ENCODE measurements at regions not wholly inside any gene's neighbourhood (a gene's known extent, or its start where the extent isn't known, plus 50 kb on each side); places are given as distances from the start of the nearest gene placed in this dataset.

DNA sequence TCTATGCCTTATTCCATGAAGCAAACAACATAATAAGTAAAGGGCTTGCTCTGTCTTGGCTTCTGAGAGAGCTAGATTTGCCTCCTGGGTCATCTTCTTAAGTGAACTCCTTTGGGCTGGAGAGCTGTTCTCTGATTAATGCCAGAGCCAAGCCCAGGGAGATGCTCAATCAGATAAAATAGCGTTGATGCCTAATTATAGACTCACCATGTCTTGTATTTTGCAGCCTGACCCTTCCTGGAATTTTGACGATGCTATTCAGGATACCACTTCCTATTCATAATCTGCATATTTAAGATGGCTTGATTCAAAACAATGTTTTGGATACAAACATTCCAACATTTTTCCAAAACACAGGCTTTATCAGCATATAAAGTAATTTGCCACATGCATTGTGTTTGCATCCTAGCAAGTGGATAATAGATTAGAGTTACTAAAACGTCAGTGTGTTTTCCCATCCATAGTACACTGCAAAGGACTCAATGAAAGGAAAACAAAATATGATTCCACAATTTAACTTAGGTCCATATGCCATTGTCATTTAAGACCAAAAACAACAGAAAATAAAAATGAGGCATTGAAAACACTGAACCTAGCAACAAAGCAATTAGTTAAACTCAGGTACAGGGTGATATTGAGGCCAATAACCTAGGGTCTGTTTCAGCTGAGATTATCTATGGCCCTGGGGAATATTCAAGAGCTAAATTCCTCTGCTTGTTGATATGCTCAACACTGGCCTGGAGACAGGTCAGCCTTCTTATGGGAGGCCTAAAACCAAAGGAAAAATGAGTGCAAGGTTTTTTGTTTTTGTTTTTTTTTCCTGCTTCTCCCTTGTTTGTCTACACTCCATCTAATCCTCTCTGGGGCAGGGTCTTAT lies 184.2 kb upstream of the FOXN3 start:
- no peak for FAIRE-seq

- FAIRE-seq = no peak
These were observed 183.0 kb upstream of the FOXN3 start for GRCh38 chr14:89600029-89600428.

- FAIRE-seq = no peak
These were observed 181.6 kb upstream of the FOXN3 start for GRCh38 chr14:89598548-89599186.

DNA sequence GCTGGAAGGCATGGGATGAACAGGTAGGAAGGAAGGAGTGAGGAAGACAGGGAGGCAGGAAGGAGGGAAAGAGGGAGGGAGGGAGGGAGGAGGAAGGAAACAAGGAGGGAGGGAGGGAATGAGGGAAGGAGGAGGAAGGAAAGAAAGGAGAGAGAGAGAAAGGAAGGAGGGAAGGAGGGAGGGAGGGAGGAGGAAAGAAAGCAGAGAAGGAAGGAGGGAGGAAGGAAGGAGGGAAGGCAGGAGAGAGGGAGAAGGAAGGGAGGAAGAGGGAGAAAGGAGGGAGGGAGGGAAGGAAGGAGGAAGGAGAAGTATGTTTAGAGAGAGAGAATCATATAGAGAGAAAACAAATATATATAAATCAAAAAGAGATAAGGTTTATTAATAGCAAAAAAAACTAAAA lies 175.9 kb upstream of the FOXN3 start:
- FAIRE-seq = no peak

- FAIRE-seq = no peak
These were observed 172.5 kb upstream of the FOXN3 start for GRCh38 chr14:89589400-89590118.

- no peak for FAIRE-seq
These were observed 171.8 kb upstream of the FOXN3 start for GRCh38 chr14:89588840-89589296.

GRCh38 chr14:89588016-89588415 lies 171.0 kb upstream of the FOXN3 start:
- FAIRE-seq = no peak

DNA sequence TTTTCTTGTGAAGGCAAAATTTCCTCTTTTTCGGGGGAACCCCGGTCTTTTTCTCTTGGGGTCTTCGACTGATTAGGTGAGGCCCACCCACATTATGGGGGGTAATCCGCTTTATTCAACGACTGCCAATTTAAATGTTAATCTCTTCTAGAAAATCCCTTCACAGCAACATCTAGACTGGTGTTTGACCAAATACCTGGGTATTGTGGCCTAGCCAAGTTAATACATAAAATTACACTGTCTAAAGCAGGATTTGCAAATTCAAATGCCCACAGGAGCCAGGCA lies 170.0 kb upstream of the FOXN3 start:
- no peak for FAIRE-seq

DNA sequence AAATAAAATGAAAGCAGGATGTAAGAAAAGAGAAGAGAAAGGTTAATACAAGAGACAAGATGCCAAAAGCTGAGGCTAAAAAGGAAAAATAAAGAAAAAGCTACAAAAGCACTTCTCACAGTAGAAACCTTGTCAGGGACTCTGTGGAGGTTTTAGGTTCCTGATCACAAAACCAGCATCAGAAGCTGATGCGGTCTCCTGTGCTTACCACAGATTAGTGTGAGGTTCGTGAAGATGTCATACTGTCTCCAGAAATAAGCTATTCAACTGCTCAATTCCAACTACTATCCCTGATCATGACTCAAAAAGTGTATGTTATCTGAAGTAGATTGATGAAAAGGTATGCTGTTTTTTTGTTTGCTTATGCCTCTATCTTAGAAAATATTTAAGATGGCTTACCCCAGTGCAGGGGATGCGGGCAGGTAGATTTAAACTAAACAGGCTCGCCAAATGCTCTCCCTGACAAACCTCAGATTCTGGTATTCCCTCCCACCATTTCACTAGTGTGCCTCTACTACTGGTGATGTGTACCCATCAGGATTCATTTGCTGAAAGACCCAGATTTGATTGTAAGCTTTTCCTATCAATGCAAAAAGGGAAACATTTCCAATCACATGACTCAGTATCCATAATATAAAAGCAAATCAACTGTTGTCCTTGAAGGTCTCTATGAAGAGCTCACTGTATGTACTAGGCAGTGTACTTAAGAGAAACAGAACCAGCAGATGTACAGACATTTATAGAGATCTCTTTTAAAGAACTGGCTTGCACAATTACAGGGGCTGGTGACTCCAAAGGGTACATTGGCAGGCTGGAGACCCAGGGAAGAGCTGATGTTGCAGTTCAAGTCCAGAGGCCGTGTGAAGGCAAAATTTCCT lies 169.5 kb upstream of the FOXN3 start:
- no peak for FAIRE-seq

- FAIRE-seq = no peak
These were observed 161.1 kb upstream of the FOXN3 start for GRCh38 chr14:89578156-89578555.

- no peak for FAIRE-seq
These were observed 159.9 kb upstream of the FOXN3 start for GRCh38 chr14:89576960-89577359.

DNA sequence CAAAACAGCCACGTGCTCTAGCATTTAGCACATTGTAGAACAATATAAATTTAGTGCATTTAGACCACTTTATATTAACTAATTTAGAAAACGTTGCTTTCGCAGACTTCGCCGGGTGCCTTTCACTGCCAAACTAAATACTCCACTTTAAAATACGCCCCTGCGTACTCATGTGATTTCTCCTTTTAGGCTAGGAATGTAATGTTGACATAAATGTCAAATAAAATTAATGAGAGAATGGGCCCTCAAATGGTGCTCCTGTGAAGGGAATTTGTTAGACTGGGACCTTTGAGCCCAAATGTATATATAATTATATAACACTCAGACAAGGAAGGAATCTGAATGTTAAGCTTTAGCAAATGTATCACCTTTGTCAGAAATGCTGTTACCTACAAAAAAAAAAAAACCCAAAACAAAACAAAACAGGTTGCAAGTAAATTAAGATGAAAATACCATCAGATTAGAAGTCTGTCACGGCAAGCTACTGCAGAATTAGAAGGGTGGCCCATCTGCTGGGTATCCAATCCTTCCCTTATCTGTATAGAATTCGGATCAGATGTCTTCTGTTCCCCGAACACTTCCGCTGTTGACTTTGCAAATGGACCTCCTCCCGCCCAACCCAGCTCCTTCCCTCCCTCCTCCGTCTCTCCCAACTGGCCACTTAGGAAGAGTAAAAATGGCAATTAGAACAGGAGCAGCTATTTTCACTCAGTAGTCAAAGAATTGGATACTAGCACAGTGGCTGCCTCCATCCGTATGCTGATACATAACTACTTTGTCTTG lies 159.3 kb upstream of the FOXN3 start:
- no peak for FAIRE-seq

- FAIRE-seq = no peak
These were observed 158.5 kb upstream of the FOXN3 start for GRCh38 chr14:89575386-89576061.

DNA sequence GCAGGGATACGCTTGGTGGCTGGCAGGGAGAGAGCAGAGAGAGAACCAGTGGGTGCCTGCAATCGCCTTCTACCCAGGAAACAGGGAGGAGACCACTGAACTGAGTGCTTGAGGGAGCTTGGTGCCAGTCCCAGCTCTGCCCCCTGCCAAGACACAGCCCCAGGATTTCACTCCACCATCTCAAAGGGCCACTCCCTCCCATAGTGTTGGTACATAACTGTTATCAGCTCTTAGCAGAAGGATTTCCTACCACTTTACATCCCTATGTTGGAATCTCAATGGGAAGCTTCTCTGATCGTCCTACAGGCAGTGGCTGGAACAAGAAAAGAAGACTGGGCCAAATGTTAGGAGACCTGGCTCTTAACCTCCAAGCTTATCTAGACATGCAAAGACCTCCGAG lies 157.4 kb upstream of the FOXN3 start:
- no peak for FAIRE-seq

DNA sequence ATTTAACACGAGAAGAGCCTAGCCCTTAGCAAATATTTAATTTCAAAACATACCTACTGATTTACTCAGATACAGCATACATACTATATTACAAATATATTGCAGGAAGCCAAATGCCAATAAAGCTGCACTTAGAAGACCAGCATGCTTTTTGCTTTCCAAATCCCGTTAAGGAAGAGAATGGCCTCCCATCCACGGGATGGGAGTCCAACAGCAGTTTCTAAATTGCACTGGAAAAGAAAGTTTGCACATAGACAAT lies 156.3 kb upstream of the FOXN3 start:
- no peak for FAIRE-seq

DNA sequence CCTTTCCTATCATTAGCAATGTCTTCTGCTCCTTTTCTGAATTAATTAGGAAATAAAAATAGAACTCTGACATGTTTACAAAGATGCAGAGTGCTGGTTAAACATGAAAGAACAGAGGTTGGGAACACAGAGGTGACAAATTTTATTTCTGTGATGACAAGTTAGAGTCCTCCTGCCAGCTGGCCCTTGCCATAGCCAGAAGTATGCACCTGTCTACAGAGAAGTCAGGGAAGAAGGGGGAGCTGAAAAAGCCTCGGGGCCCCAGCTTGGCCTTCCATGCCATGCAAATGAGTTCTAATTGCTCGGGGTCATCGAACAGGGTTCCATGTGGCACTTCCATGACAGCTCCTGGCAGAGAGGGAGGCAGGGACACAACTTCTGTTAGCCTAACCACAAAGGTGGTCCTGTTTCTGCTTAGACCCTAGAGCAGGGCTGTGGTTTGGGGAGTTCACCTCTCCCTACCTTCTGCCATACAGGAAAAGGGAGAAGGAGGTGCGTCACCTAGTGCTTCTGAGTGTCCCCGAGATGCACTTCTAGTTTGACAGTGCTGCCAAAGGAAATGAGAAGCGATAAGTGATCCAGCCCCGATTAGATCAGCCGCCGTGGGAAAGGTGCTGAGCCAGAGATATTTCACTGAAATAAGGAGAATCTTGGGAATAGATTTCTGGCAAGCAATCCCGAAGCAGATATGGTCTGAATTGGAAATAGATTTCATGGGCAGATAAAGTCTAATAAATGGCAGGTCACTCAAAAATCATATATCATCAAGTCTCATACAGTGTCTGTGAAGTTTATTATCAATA lies 155.8 kb upstream of the FOXN3 start:
- no peak for FAIRE-seq

DNA sequence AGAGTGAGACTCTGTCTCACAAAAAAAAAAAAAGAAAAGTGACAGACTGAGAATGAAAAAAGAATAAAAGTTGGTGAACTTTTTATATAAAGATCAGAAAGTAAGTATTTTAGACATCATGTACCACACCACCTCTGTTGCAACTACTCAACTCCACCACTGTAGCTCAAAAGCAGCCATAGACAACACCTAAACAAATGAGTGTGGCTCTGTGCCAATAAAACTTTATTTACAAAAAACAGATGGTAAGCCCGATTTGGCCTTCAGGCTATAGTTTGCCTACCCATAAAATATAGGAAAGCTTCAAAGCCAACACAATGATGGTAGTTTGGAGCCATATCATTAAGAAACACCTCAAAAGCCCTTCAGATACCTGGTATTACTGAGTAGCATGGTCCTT lies 154.5 kb upstream of the FOXN3 start:
- FAIRE-seq = no peak

GRCh38 chr14:89566644-89567415 lies 149.8 kb upstream of the FOXN3 start:
- no peak for FAIRE-seq

- FAIRE-seq = no peak
These were observed 149.1 kb upstream of the FOXN3 start for GRCh38 chr14:89566180-89566579.

- no peak for FAIRE-seq
These were observed 148.6 kb upstream of the FOXN3 start for GRCh38 chr14:89565607-89566006.

Data from colon (tissue), 2 donors.